Smooth muscle cell (in vitro differentiated cells): ENCODE measurements at regions not wholly inside any gene's neighbourhood (a gene's known extent, or its start where the extent isn't known, plus 50 kb on each side); places are given as distances from the start of the nearest gene placed in this dataset.

Experiments
- DNase-seq: peaks from one replicate; lab custom pipeline; 2025; ENCODE audit not compliant: unreplicated experiment; lab: John Stamatoyannopoulos, UW
- H2AFZ ChIP-seq: fragments of 200-600 bp; sonication (generic); 2 replicates; pipeline ENCODE4 v1.6.0; 2016; ENCODE audit warnings: antibody characterized with exemption, low read depth, mild to moderate bottlenecking
- H3F3A ChIP-seq: fragments of 200-600 bp; sonication (generic); 2 replicates; pipeline ENCODE4 v1.6.0; 2017; ENCODE audit warnings: antibody characterized with exemption, low read depth
- H3K27ac ChIP-seq: fragments of 200-600 bp; sonication (generic); 2 replicates; pipeline ENCODE4 v1.5.1; 2016; ENCODE audit warnings: low read depth, mild to moderate bottlenecking
- H3K27me3 ChIP-seq: fragments of 200-600 bp; sonication (generic); 2 replicates; pipeline ENCODE4 v1.6.1; 2016; ENCODE audit warnings: low read depth, mild to moderate bottlenecking
- H3K36me3 ChIP-seq: fragments of 200-600 bp; sonication (generic); 2 replicates; pipeline ENCODE4 v1.5.1; 2016; ENCODE audit warnings: low read depth
- H3K4me1 ChIP-seq: fragments of 200-600 bp; sonication (generic); 2 replicates; pipeline ENCODE4 v1.5.1; 2016; ENCODE audit warnings: low read depth
- H3K4me2 ChIP-seq: fragments of 200-600 bp; sonication (generic); 2 replicates; pipeline ENCODE4 v1.6.0; 2016; ENCODE audit warnings: mild to moderate bottlenecking
- H3K4me3 ChIP-seq: fragments of 200-600 bp; sonication (generic); 2 replicates; pipeline ENCODE4 v1.5.1; 2016; ENCODE audit warnings: mild to moderate bottlenecking
- H3K79me2 ChIP-seq: fragments of 200-600 bp; sonication (generic); 2 replicates; pipeline ENCODE4 v1.6.0; 2016; ENCODE audit warnings: low read depth, mild to moderate bottlenecking
- H3K9ac ChIP-seq: fragments of 200-600 bp; sonication (generic); 2 replicates; pipeline ENCODE4 v1.6.0; 2016; ENCODE audit warnings: low read depth
- H3K9me3 ChIP-seq: fragments of 200-600 bp; sonication (generic); replicated peaks from 2 replicates; pipeline ENCODE4 v1.5.1; 2016; ENCODE audit warnings: low read depth
- H4K20me1 ChIP-seq: fragments of 200-600 bp; sonication (generic); 2 replicates; pipeline ENCODE4 v1.6.0; 2016; ENCODE audit warnings: low read depth
- CTCF ChIP-seq: fragments of 200-600 bp; sonication (generic); IDR thresholded peaks from 2 replicates; pipeline ENCODE4 v1.5.1; 2017; ENCODE audit warnings: borderline replicate concordance, mild to moderate bottlenecking, antibody characterized with exemption; ENCODE audit not compliant: insufficient read depth, poor library complexity, severe bottlenecking
- WGBS: methylation state at CpG from one replicate; pipeline ENCODE4 v1.1.7; 2016; ENCODE audit warnings: low lambda C conversion rate; 5-methylcytosine and 5-hydroxymethylcytosine counted together

GRCh38 chr2:223238301-223238700 is 186.3 kb downstream of the KCNE4 start:
- no peak overlapping the region for H3K9ac ChIP-seq
- H3K4me3 ChIP-seq: no peak overlapping the region
- H3K27ac ChIP-seq: no peak overlapping the region
- no peaks in the 10 kb centered on the region for H3K79me2 ChIP-seq
- no peaks in the 10 kb centered on the region for H4K20me1 ChIP-seq
- H2AFZ ChIP-seq: peak overlapping the region; percentile 28
- DNase-seq: no peak
- WGBS: 80% methylated on average over 2 of the region's 2 CpGs
- H3K27me3 ChIP-seq: no peaks in the 10 kb centered on the region
- no peaks in the 10 kb centered on the region for H3K9me3 ChIP-seq
- H3F3A ChIP-seq: no peaks in the 10 kb centered on the region
- H3K4me2 ChIP-seq: no peak overlapping the region
- H3K36me3 ChIP-seq: no peaks in the 10 kb centered on the region
- TF ChIP-seq CTCF: no peak
- no peaks in the 10 kb centered on the region for H3K4me1 ChIP-seq

GRCh38 chr2:223243233-223243632 is 191.2 kb downstream of the KCNE4 start:
- no peaks in the 10 kb centered on the region for H3K27me3 ChIP-seq
- no peak for DNase-seq
- H4K20me1 ChIP-seq: no peaks in the 10 kb centered on the region
- H2AFZ ChIP-seq: no peak overlapping the region
- no peak overlapping the region for H3K9ac ChIP-seq
- H3K79me2 ChIP-seq: no peaks in the 10 kb centered on the region
- no peaks in the 10 kb centered on the region for H3K9me3 ChIP-seq
- H3K36me3 ChIP-seq: no peaks in the 10 kb centered on the region
- no peaks in the 10 kb centered on the region for H3K4me1 ChIP-seq
- 83% methylated on average over 3 of the region's 3 CpGs for WGBS
- H3F3A ChIP-seq: no peaks in the 10 kb centered on the region
- no peak for TF ChIP-seq CTCF
- no peak overlapping the region for H3K4me2 ChIP-seq
- H3K4me3 ChIP-seq: no peak overlapping the region
- no peak overlapping the region for H3K27ac ChIP-seq

- H3K36me3 ChIP-seq: no peaks in the 10 kb centered on the region
- no peaks in the 10 kb centered on the region for H3K79me2 ChIP-seq
- no peaks in the 10 kb centered on the region for H3K9me3 ChIP-seq
- no peak overlapping the region for H3K4me2 ChIP-seq
- no peaks in the 10 kb centered on the region for H3K27me3 ChIP-seq
- no peak for DNase-seq
- H4K20me1 ChIP-seq: no peaks in the 10 kb centered on the region
- H3F3A ChIP-seq: no peaks in the 10 kb centered on the region
- WGBS: 91% methylated on average over 3 of the region's 3 CpGs
- no peak overlapping the region for H3K27ac ChIP-seq
- H3K4me1 ChIP-seq: no peaks in the 10 kb centered on the region
- no peak overlapping the region for H3K4me3 ChIP-seq
- H2AFZ ChIP-seq: no peak overlapping the region
- no peak overlapping the region for H3K9ac ChIP-seq
- TF ChIP-seq CTCF: peak; percentile 26
Measured at GRCh38 chr2:223247136-223247535, 195.1 kb downstream of the KCNE4 start.

- no peak for TF ChIP-seq CTCF
- H3K27ac ChIP-seq: no peak overlapping the region
Measured at GRCh38 chr2:223251656-223252229, 199.8 kb downstream of the KCNE4 start.

More at GRCh38 chr2:223251656-223252229, 199.8 kb downstream of the KCNE4 start:
- DNase-seq: no peak
- no peaks in the 10 kb centered on the region for H3K4me1 ChIP-seq
- no peak overlapping the region for H3K9ac ChIP-seq
- H2AFZ ChIP-seq: peak overlapping the region; percentile 80
- no peaks in the 10 kb centered on the region for H4K20me1 ChIP-seq
- WGBS: 77% methylated on average over 10 of the region's 10 CpGs
- H3K4me3 ChIP-seq: no peak overlapping the region
- H3K36me3 ChIP-seq: no peaks in the 10 kb centered on the region
- H3K9me3 ChIP-seq: peaks cover 5% of the 10 kb centered on the region
- no peaks in the 10 kb centered on the region for H3F3A ChIP-seq
- no peak overlapping the region for H3K4me2 ChIP-seq
- no peaks in the 10 kb centered on the region for H3K27me3 ChIP-seq
- no peaks in the 10 kb centered on the region for H3K79me2 ChIP-seq
